GM12878 (cell line): ENCODE measurements at regions not wholly inside any gene's neighbourhood (a gene's known extent, or its start where the extent isn't known, plus 50 kb on each side); places are given as distances from the start of the nearest gene placed in this dataset.

ENCODE experiments used
- ATAC-seq: fragments of 200-7000 bp; cut with Tn5 transposase; 3 replicates; pipeline ENCODE4 v1.9.1; 2020; ENCODE audit warnings: mild to moderate bottlenecking, moderate library complexity
- BruUV-seq: library from RNA; stranded (reverse); fragments of 400-500 nt; replicated peaks from 2 replicates; lab custom pipeline; 2021; lab: Mats Ljungman, UMichigan
- CTCF ChIA-PET: fragments of 300-600 bp; sonication (Branson Sonifier 250); formaldehyde crosslinking; extraction: SDS; loops from one replicate; lab custom pipeline; 2021; ENCODE audit warnings: inconsistent platforms; lab: Yijun Ruan, JAX
- POLR2A ChIA-PET: fragments of 350-600 bp; formaldehyde crosslinking; extraction: SDS; loops from one replicate; lab custom pipeline; 2021; ENCODE audit warnings: inconsistent platforms; lab: Charles Lee
- RAD21 ChIA-PET: fragments of 300-600 bp; sonication (Branson Sonifier 250); formaldehyde crosslinking; loops from one replicate; lab custom pipeline; 2023; ENCODE audit warnings: antibody characterized with exemption; ENCODE audit not compliant: unreplicated experiment; lab: Charles Lee
- SMC1A ChIA-PET: fragments of 300-600 bp; sonication (Branson Sonifier 250); formaldehyde crosslinking; loops from one replicate; lab custom pipeline; 2023; ENCODE audit not compliant: unreplicated experiment, uncharacterized antibody; lab: Charles Lee
- DNase-seq: peaks from one replicate; pipeline ENCODE4 v3.0.0-alpha.2; 2011; ENCODE audit warnings: low read depth, low spot score
- FAIRE-seq: peaks from 3 replicates; lab custom pipeline; 2011; peaks lifted over from hg19 to GRCh38; lab: Jason Lieb, UNC
- H2AFZ ChIP-seq: 2 replicates; pipeline ENCODE4 v1.6.0; 2011; ENCODE audit warnings: low read depth, low read length, control low read depth; ENCODE audit not compliant: control insufficient read depth
- H3K27ac ChIP-seq: 2 replicates; pipeline ENCODE4 v1.5.1; 2011; ENCODE audit warnings: control low read depth; ENCODE audit not compliant: control insufficient read depth, insufficient read depth
- H3K27me3 ChIP-seq, 2 experiments: replicated peaks in 1 of 2; 2 replicates each; pipeline versions ENCODE4 v1.6.0 to v1.6.1; 2011; ENCODE audit warnings: low read length in 1 of 2; ENCODE audit not compliant: control insufficient read depth in 2 of 2, insufficient read depth in 2 of 2
- H3K36me3 ChIP-seq, 2 experiments: 2 replicates each; pipeline ENCODE4 v1.5.1; 2011; ENCODE audit warnings: low read length in 1 of 2; ENCODE audit not compliant: control insufficient read depth in 2 of 2, insufficient read depth in 2 of 2
- H3K4me1 ChIP-seq: 2 replicates; pipeline ENCODE4 v1.6.1; 2011; ENCODE audit warnings: mild to moderate bottlenecking, low read length, moderate library complexity, mixed read lengths; ENCODE audit not compliant: control insufficient read depth, insufficient read depth
- H3K4me2 ChIP-seq: 2 replicates; pipeline ENCODE4 v1.6.0; 2011; ENCODE audit warnings: control low read depth; ENCODE audit not compliant: control insufficient read depth, insufficient read depth
- H3K4me3 ChIP-seq: fragments of 200-600 bp; sonication (generic); 2 replicates; pipeline ENCODE4 v1.5.1; 2016
- H3K79me2 ChIP-seq: 2 replicates; pipeline ENCODE4 v1.6.0; 2011; ENCODE audit warnings: low read length; ENCODE audit not compliant: control insufficient read depth, insufficient read depth
- H3K9ac ChIP-seq: 2 replicates; pipeline ENCODE4 v1.8.0; 2011; ENCODE audit warnings: low read length, control low read depth, mixed read lengths; ENCODE audit not compliant: control insufficient read depth, insufficient read depth
- H3K9me3 ChIP-seq: replicated peaks from 3 replicates; pipeline ENCODE4 v1.5.1; 2011; ENCODE audit warnings: mild to moderate bottlenecking, low read length; ENCODE audit not compliant: control insufficient read depth, insufficient read depth
- H4K20me1 ChIP-seq: 2 replicates; pipeline ENCODE4 v1.6.0; 2011; ENCODE audit not compliant: control insufficient read depth, insufficient read depth
- ATF2 ChIP-seq: IDR thresholded peaks from 2 replicates; pipeline ENCODE4 v1.6.1; 2012; ENCODE audit warnings: low read length, inconsistent platforms
- HDGF ChIP-seq: fragments of 450-650 bp; IDR thresholded peaks from 2 replicates; pipeline ENCODE4 v1.6.1; 2016; ENCODE audit warnings: antibody characterized with exemption
- MEF2B ChIP-seq: fragments of 450-650 bp; IDR thresholded peaks from 2 replicates; pipeline ENCODE4 v1.6.1; 2018; ENCODE audit warnings: mild to moderate bottlenecking, moderate library complexity; ENCODE audit not compliant: partially characterized antibody, poor library complexity, severe bottlenecking
- NFYB ChIP-seq: IDR thresholded peaks from 2 replicates; pipeline ENCODE4 v1.6.1; 2011; ENCODE audit warnings: low read depth, mild to moderate bottlenecking, low read length, improper control_type of control experiment, moderate library complexity; ENCODE audit not compliant: insufficient read depth
- POLR2AphosphoS2 ChIP-seq: IDR thresholded peaks from 2 replicates; pipeline ENCODE4 v1.6.1; 2011; ENCODE audit warnings: low read depth, mild to moderate bottlenecking, low read length, improper control_type of control experiment, moderate library complexity
- RAD21 ChIP-seq: IDR thresholded peaks from 2 replicates; pipeline ENCODE4 v1.6.1; 2011; ENCODE audit warnings: mild to moderate bottlenecking, low read depth, low read length, moderate library complexity; ENCODE audit not compliant: insufficient read depth
- RAD51 ChIP-seq: fragments of 450-650 bp; IDR thresholded peaks from 2 replicates; pipeline ENCODE4 v1.6.1; 2016; ENCODE audit warnings: moderate library complexity, mild to moderate bottlenecking, inconsistent platforms
- SPI1 ChIP-seq: IDR thresholded peaks from 2 replicates; pipeline ENCODE4 v1.6.1; 2011; ENCODE audit warnings: low read depth, mild to moderate bottlenecking, low read length, moderate library complexity, borderline replicate concordance; ENCODE audit not compliant: insufficient read depth
- WGBS: methylation state at CpG from one replicate; pipeline ENCODE4 v1.1.6; 2016; ENCODE audit warnings: low lambda C conversion rate; ENCODE audit not compliant: insufficient replicate concordance, insufficient coverage; ENCODE audit errors: missing lambda C conversion rate; 5-methylcytosine and 5-hydroxymethylcytosine counted together
- in situ Hi-C: fragments of 300-500 bp; cut with MboI; formaldehyde crosslinking; loops from 9 replicates; pipeline ENCODE4 v1.14.3; 2018; ENCODE audit warnings: mixed read lengths
- intact Hi-C: fragments of 100-400 bp; cut with micrococcal nuclease; formaldehyde crosslinking; loops from one replicate; pipeline ENCODE4 v1.14.2; 2022; ENCODE audit not compliant: unreplicated experiment

DNA sequence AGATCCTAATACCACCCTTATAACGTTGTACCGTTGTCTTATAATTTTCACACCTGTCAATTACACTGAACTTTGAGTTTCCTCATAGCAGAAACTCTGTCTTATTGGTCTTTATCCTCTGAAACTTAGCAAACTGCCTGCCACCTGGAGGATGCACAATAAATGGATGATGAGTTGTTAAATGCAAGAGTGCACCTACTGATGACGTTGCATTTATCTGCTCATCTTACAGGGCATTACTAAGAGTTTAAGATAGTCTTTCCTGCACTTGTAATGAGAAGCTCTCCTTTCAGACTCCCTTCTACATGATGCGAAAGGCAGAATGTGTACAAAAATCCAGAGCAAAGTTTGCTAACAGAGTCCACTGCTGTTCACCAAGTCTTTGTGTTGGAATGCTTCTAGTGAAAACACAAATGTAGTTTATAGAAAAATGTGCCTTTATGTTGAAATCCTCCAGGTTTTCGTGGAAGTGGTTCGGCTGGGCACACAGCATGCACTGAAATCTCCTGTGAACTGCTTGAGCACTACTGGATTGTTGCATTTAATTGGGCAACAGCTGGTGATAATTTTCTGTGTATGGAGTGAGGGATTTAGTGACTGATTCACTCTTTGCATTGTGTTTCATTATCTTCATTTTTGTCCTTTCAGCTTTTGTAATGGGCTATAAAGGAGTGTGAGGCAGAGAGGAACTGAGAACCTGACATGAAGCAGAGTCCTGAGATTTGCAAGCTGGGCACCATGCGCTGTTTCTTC, 665.8 kb upstream of the ID2 start:
- in situ Hi-C loops (no loop called here), intact Hi-C loops (no loop called here)
- no TSS peak for BruUV-seq
- POLR2A ChIA-PET, result no interaction called here
- no peak overlapping the region for H3K27ac ChIP-seq
- RAD21 ChIA-PET, result interaction anchor here (0.6 to 1.5 kb wide), 6 partner anchors 12 to 756 kb away, joined by 3 to 4 read pairs (median 3); no protein-coding TSS in a partner anchor
- H3K9me3 ChIP-seq, result no peaks in the 10 kb centered on the region; the same call in 1 of the 3 replicates
- TF ChIP-seq HDGF (no peak), ATF2 (no peak), SPI1 (peak; percentile 43; the same call in 1 of the 2 replicates), POLR2AphosphoS2 (no peak), RAD51 (no peak), MEF2B (no peak), NFYB (no peak), RAD21 (no peak)
- TF ChIP-seq, all 136 proteins: peak for 1
- Histone ChIP-seq H3K4me3 (no peak overlapping the region), H3K79me2 (no peaks in the 10 kb centered on the region), H4K20me1 (no peaks in the 10 kb centered on the region), H3K9ac (no peak overlapping the region), H3K27me3 (no peaks in the 10 kb centered on the region), H3K4me1 (no peaks in the 10 kb centered on the region), H2AFZ (no peak overlapping the region), H3K4me2 (no peak overlapping the region), H3K36me3 (no peaks in the 10 kb centered on the region)
- peak; percentile 23 for FAIRE-seq
- 42% methylated on average over 7 of the region's 7 CpGs for WGBS
- ATAC-seq, result no peak; the same call in 2 of the 3 replicates
- DNase-seq, result no peak
- CTCF ChIA-PET, result interaction anchor here (0.9 kb wide), 1 partner anchor 32 kb away, joined by 3 read pairs; no protein-coding TSS in a partner anchor
- SMC1A ChIA-PET, result interaction anchor here (0.6 to 2.1 kb wide), 9 partner anchors 9 to 588 kb away, joined by 3 to 7 read pairs (median 4); no protein-coding TSS in a partner anchor
